GM12892 (cell line): ENCODE measurements at regions not wholly inside any gene's neighbourhood (a gene's known extent, or its start where the extent isn't known, plus 50 kb on each side); places are given as distances from the start of the nearest gene placed in this dataset.

Experiments
- POLR2A ChIP-seq: IDR thresholded peaks from 2 replicates; pipeline ENCODE4 v1.6.1; 2011; ENCODE audit warnings: low read depth, low read length, control low read depth
- POLR2AphosphoS5 ChIP-seq: IDR thresholded peaks from 2 replicates; pipeline ENCODE4 v1.6.1; 2011; ENCODE audit warnings: low read depth, low read length, control low read depth

DNA sequence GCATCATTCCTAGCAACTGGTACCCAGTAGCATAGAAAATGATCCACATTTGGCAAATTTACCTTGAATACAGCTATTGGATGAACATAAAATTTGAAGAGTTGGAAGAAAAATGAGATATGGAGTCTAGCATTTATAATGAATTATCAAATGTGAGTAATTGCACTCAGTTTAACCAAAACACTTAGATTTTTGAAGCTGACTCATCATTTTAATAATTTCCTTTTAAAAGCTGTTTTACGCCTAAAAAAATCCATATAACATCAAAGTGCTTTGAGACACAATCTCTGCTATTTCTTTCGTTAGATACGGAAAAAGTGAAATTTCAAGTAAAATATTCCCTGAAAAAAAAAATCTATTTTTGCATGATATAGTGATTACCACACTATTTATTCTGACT is 767.4 kb downstream of the ROBO2 start:
- no peak for TF ChIP-seq POLR2A
- TF ChIP-seq POLR2AphosphoS5, result no peak
